GM23338 (cell line): ENCODE measurements at regions not wholly inside any gene's neighbourhood (a gene's known extent, or its start where the extent isn't known, plus 50 kb on each side); places are given as distances from the start of the nearest gene placed in this dataset.

Experiments
- ATAC-seq: fragments of 200-7000 bp; cut with Tn5 transposase; 3 replicates; pipeline ENCODE4 v1.9.1; 2020
- DNase-seq: peaks from one replicate; pipeline ENCODE4 v3.0.0-alpha.2; 2015; ENCODE audit warnings: low spot score
- H2AFZ ChIP-seq: fragments of 200-600 bp; sonication (generic); 2 replicates; pipeline ENCODE4 v1.8.0; 2016; ENCODE audit warnings: antibody characterized with exemption, mild to moderate bottlenecking, moderate library complexity
- H3F3A ChIP-seq: fragments of 200-600 bp; sonication (generic); replicated peaks from 2 replicates; pipeline ENCODE4 v1.8.0; 2017; ENCODE audit warnings: antibody characterized with exemption, mixed run types, low read depth
- H3K27ac ChIP-seq: fragments of 200-600 bp; sonication (generic); 2 replicates; pipeline ENCODE4 v1.6.1; 2016; ENCODE audit warnings: low read depth
- H3K27me3 ChIP-seq: fragments of 200-600 bp; sonication (generic); 2 replicates; pipeline ENCODE4 v1.8.0; 2016; ENCODE audit warnings: mild to moderate bottlenecking, mixed run types, moderate library complexity; ENCODE audit not compliant: insufficient read depth
- H3K36me3 ChIP-seq: fragments of 200-600 bp; sonication (generic); 2 replicates; pipeline ENCODE4 v1.8.0; 2016; ENCODE audit warnings: mild to moderate bottlenecking; ENCODE audit not compliant: insufficient read depth
- H3K4me1 ChIP-seq: fragments of 200-600 bp; sonication (generic); 2 replicates; pipeline ENCODE4 v1.8.0; 2016; ENCODE audit warnings: mild to moderate bottlenecking, moderate library complexity; ENCODE audit not compliant: insufficient read depth
- H3K4me2 ChIP-seq: fragments of 200-600 bp; sonication (generic); 2 replicates; pipeline ENCODE4 v1.7.1; 2017; ENCODE audit warnings: mixed run types
- H3K4me3 ChIP-seq: fragments of 200-600 bp; sonication (generic); 2 replicates; pipeline ENCODE4 v1.6.1; 2016; ENCODE audit warnings: mixed run types
- H3K79me2 ChIP-seq: fragments of 200-600 bp; sonication (generic); replicated peaks from 2 replicates; pipeline ENCODE4 v1.8.0; 2017; ENCODE audit warnings: mild to moderate bottlenecking; ENCODE audit not compliant: insufficient read depth
- H3K9me2 ChIP-seq: fragments of 200-600 bp; sonication (generic); 2 replicates; pipeline ENCODE4 v1.8.0; 2017; ENCODE audit not compliant: insufficient read depth
- H4K20me1 ChIP-seq: fragments of 200-600 bp; sonication (generic); replicated peaks from 2 replicates; pipeline ENCODE4 v1.8.0; 2017; ENCODE audit warnings: mild to moderate bottlenecking; ENCODE audit not compliant: insufficient read depth
- H3K27ac Mint-ChIP-seq: 2 replicates; pipeline ENCODE4 v1.8.0; 2020; ENCODE audit warnings: inconsistent platforms, mild to moderate bottlenecking, moderate library complexity, mixed read lengths
- H3K27me3 Mint-ChIP-seq: 3 replicates; pipeline ENCODE4 v1.8.0; 2022; ENCODE audit warnings: low read depth, mild to moderate bottlenecking, moderate library complexity, mixed read lengths, inconsistent platforms; ENCODE audit not compliant: insufficient read depth, poor library complexity
- H3K36me3 Mint-ChIP-seq: 3 replicates; pipeline ENCODE4 v1.8.0; 2021; ENCODE audit warnings: low read depth, mild to moderate bottlenecking, inconsistent platforms, moderate library complexity, mixed read lengths
- H3K4me1 Mint-ChIP-seq: 3 replicates; pipeline ENCODE4 v1.8.0; 2020; ENCODE audit warnings: mild to moderate bottlenecking, inconsistent platforms, mixed read lengths
- H3K4me3 Mint-ChIP-seq: 3 replicates; pipeline ENCODE4 v1.8.0; 2021; ENCODE audit warnings: moderate library complexity, mild to moderate bottlenecking, inconsistent platforms, mixed read lengths
- H3K9me3 Mint-ChIP-seq: 3 replicates; pipeline ENCODE4 v1.8.0; 2020; ENCODE audit warnings: moderate library complexity, mild to moderate bottlenecking, inconsistent platforms, mixed read lengths
- CREB1 ChIP-seq: fragments of 250-450 bp; sonication (Bioruptor Pico); IDR thresholded peaks from 2 replicates; pipeline ENCODE4 v1.5.0; 2020; ENCODE audit warnings: low read depth, mild to moderate bottlenecking, moderate library complexity
- EZH2 ChIP-seq: fragments of 200-600 bp; sonication (generic); IDR thresholded peaks from one replicate; pipeline ENCODE4 v1.8.0; 2017; ENCODE audit warnings: antibody characterized with exemption, mild to moderate bottlenecking, low read depth; ENCODE audit not compliant: unreplicated experiment
- EZH2phosphoT487 ChIP-seq: fragments of 200-600 bp; sonication (generic); IDR thresholded peaks from one replicate; pipeline ENCODE4 v1.8.1; 2018; ENCODE audit warnings: antibody characterized with exemption; ENCODE audit not compliant: unreplicated experiment
- JUNB ChIP-seq: IDR thresholded peaks from one replicate; pipeline ENCODE4 v1.6.1; 2016; ENCODE audit warnings: antibody characterized with exemption; ENCODE audit not compliant: unreplicated experiment
- NANOG ChIP-seq: IDR thresholded peaks from 2 replicates; pipeline ENCODE4 v1.6.1; 2016; ENCODE audit warnings: antibody characterized with exemption, borderline replicate concordance
- POLR2AphosphoS5 ChIP-seq: IDR thresholded peaks from 2 replicates; pipeline ENCODE4 v1.6.1; 2016; ENCODE audit warnings: antibody characterized with exemption, low read depth
- STAT1 ChIP-seq: IDR thresholded peaks from one replicate; pipeline ENCODE4 v1.6.1; 2016; ENCODE audit warnings: antibody characterized with exemption; ENCODE audit not compliant: unreplicated experiment
- ZNF114 ChIP-seq: fragments of 250-450 bp; sonication (Bioruptor Pico); IDR thresholded peaks from 2 replicates; pipeline ENCODE4 v1.5.0; 2020; ENCODE audit warnings: mild to moderate bottlenecking, moderate library complexity
- ZNF331 ChIP-seq: fragments of 250-450 bp; sonication (Bioruptor Pico); IDR thresholded peaks from 2 replicates; pipeline ENCODE4 v1.5.0; 2020; ENCODE audit warnings: low read depth, mild to moderate bottlenecking, moderate library complexity
- TF ChIP-seq, protein P1 (sequence below): fragments of 250-450 bp; sonication (Bioruptor Pico); IDR thresholded peaks from 2 replicates; pipeline ENCODE4 v1.5.0; 2020; ENCODE audit warnings: mild to moderate bottlenecking, moderate library complexity
- TF ChIP-seq, protein P2 (sequence below): IDR thresholded peaks from one replicate; pipeline ENCODE4 v1.6.1; 2018; ENCODE audit warnings: antibody characterized with exemption; ENCODE audit not compliant: unreplicated experiment
- TF ChIP-seq, protein P3 (sequence below): IDR thresholded peaks from 2 replicates; pipeline ENCODE4 v1.6.1; 2016; ENCODE audit warnings: antibody characterized with exemption
- TF ChIP-seq, protein P4 (sequence below), 2 experiments: fragments of 200-600 bp in 1 of 2; sonication (generic) in 1 of 2; conservative IDR thresholded peaks; 2 replicates each; pipeline versions ENCODE4 v1.5.1 to v1.6.1; 2016 to 2017; ENCODE audit warnings: antibody characterized with exemption in 2 of 2, low read depth in 2 of 2, mild to moderate bottlenecking in 2 of 2, moderate library complexity in 1 of 2

DNA sequence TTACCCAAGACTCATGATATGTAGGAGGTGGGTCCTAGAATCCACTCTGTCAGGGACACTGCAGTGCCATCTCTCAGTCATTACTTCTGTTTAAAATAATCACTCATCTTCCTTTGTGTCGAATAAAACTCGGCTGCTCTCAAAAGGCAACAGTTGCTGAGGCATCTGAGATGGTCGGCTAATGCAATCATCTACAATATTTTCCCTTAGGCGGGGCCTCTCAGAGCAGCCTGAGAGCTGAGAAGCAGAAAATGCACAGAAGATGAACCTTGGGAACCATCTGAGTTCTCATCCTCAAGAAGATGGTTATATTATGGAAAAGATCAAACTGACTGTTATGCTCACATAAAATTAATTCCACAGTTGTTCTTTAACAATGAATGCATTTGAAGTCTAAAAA is 1518.2 kb upstream of the TENM4 start:
- Mint-ChIP-seq H3K27ac (no peak overlapping the region), H3K27me3 (peaks cover 3% of the 10 kb centered on the region), H3K9me3 (no peaks in the 10 kb centered on the region), H3K36me3 (no peaks in the 10 kb centered on the region), H3K4me1 (peaks cover 8% of the 10 kb centered on the region), H3K4me3 (no peak overlapping the region)
- H3K27me3 ChIP-seq: no peaks in the 10 kb centered on the region
- no peaks in the 10 kb centered on the region for H3K79me2 ChIP-seq
- H2AFZ ChIP-seq: no peak overlapping the region
- H4K20me1 ChIP-seq: no peaks in the 10 kb centered on the region
- H3K27ac ChIP-seq: no peak overlapping the region
- H3K4me3 ChIP-seq: no peak overlapping the region
- H3K4me2 ChIP-seq: no peak overlapping the region
- TF ChIP-seq, protein P1, sequence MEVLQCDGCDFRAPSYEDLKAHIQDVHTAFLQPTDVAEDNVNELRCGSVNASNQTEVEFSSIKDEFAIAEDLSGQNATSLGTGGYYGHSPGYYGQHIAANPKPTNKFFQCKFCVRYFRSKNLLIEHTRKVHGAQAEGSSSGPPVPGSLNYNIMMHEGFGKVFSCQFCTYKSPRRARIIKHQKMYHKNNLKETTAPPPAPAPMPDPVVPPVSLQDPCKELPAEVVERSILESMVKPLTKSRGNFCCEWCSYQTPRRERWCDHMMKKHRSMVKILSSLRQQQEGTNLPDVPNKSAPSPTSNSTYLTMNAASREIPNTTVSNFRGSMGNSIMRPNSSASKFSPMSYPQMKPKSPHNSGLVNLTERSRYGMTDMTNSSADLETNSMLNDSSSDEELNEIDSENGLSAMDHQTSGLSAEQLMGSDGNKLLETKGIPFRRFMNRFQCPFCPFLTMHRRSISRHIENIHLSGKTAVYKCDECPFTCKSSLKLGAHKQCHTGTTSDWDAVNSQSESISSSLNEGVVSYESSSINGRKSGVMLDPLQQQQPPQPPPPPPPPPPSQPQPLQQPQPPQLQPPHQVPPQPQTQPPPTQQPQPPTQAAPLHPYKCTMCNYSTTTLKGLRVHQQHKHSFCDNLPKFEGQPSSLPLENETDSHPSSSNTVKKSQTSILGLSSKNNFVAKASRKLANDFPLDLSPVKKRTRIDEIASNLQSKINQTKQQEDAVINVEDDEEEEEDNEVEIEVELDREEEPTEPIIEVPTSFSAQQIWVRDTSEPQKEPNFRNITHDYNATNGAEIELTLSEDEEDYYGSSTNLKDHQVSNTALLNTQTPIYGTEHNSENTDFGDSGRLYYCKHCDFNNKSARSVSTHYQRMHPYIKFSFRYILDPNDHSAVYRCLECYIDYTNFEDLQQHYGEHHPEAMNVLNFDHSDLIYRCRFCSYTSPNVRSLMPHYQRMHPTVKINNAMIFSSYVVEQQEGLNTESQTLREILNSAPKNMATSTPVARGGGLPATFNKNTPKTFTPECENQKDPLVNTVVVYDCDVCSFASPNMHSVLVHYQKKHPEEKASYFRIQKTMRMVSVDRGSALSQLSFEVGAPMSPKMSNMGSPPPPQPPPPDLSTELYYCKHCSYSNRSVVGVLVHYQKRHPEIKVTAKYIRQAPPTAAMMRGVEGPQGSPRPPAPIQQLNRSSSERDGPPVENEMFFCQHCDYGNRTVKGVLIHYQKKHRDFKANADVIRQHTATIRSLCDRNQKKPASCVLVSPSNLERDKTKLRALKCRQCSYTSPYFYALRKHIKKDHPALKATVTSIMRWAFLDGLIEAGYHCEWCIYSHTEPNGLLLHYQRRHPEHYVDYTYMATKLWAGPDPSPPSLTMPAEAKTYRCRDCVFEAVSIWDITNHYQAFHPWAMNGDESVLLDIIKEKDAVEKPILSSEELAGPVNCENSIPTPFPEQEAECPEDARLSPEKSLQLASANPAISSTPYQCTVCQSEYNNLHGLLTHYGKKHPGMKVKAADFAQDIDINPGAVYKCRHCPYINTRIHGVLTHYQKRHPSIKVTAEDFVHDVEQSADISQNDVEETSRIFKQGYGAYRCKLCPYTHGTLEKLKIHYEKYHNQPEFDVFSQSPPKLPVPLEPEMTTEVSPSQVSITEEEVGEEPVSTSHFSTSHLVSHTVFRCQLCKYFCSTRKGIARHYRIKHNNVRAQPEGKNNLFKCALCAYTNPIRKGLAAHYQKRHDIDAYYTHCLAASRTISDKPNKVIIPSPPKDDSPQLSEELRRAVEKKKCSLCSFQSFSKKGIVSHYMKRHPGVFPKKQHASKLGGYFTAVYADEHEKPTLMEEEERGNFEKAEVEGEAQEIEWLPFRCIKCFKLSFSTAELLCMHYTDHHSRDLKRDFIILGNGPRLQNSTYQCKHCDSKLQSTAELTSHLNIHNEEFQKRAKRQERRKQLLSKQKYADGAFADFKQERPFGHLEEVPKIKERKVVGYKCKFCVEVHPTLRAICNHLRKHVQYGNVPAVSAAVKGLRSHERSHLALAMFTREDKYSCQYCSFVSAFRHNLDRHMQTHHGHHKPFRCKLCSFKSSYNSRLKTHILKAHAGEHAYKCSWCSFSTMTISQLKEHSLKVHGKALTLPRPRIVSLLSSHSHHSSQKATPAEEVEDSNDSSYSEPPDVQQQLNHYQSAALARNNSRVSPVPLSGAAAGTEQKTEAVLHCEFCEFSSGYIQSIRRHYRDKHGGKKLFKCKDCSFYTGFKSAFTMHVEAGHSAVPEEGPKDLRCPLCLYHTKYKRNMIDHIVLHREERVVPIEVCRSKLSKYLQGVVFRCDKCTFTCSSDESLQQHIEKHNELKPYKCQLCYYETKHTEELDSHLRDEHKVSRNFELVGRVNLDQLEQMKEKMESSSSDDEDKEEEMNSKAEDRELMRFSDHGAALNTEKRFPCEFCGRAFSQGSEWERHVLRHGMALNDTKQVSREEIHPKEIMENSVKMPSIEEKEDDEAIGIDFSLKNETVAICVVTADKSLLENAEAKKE: no peak
- TF ChIP-seq, protein P2, sequence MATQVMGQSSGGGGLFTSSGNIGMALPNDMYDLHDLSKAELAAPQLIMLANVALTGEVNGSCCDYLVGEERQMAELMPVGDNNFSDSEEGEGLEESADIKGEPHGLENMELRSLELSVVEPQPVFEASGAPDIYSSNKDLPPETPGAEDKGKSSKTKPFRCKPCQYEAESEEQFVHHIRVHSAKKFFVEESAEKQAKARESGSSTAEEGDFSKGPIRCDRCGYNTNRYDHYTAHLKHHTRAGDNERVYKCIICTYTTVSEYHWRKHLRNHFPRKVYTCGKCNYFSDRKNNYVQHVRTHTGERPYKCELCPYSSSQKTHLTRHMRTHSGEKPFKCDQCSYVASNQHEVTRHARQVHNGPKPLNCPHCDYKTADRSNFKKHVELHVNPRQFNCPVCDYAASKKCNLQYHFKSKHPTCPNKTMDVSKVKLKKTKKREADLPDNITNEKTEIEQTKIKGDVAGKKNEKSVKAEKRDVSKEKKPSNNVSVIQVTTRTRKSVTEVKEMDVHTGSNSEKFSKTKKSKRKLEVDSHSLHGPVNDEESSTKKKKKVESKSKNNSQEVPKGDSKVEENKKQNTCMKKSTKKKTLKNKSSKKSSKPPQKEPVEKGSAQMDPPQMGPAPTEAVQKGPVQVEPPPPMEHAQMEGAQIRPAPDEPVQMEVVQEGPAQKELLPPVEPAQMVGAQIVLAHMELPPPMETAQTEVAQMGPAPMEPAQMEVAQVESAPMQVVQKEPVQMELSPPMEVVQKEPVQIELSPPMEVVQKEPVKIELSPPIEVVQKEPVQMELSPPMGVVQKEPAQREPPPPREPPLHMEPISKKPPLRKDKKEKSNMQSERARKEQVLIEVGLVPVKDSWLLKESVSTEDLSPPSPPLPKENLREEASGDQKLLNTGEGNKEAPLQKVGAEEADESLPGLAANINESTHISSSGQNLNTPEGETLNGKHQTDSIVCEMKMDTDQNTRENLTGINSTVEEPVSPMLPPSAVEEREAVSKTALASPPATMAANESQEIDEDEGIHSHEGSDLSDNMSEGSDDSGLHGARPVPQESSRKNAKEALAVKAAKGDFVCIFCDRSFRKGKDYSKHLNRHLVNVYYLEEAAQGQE: no peak
- TF ChIP-seq CREB1 (CRISPR knock-in tag) (no peak), POLR2AphosphoS5 (no peak), ZNF114 (no peak), JUNB (no peak), EZH2 (no peak), ZNF331 (CRISPR knock-in tag) (no peak), STAT1 (no peak), EZH2phosphoT487 (no peak), NANOG (no peak)
- TF ChIP-seq, protein P3, sequence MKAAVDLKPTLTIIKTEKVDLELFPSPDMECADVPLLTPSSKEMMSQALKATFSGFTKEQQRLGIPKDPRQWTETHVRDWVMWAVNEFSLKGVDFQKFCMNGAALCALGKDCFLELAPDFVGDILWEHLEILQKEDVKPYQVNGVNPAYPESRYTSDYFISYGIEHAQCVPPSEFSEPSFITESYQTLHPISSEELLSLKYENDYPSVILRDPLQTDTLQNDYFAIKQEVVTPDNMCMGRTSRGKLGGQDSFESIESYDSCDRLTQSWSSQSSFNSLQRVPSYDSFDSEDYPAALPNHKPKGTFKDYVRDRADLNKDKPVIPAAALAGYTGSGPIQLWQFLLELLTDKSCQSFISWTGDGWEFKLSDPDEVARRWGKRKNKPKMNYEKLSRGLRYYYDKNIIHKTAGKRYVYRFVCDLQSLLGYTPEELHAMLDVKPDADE: no peak
- TF ChIP-seq, protein P4, sequence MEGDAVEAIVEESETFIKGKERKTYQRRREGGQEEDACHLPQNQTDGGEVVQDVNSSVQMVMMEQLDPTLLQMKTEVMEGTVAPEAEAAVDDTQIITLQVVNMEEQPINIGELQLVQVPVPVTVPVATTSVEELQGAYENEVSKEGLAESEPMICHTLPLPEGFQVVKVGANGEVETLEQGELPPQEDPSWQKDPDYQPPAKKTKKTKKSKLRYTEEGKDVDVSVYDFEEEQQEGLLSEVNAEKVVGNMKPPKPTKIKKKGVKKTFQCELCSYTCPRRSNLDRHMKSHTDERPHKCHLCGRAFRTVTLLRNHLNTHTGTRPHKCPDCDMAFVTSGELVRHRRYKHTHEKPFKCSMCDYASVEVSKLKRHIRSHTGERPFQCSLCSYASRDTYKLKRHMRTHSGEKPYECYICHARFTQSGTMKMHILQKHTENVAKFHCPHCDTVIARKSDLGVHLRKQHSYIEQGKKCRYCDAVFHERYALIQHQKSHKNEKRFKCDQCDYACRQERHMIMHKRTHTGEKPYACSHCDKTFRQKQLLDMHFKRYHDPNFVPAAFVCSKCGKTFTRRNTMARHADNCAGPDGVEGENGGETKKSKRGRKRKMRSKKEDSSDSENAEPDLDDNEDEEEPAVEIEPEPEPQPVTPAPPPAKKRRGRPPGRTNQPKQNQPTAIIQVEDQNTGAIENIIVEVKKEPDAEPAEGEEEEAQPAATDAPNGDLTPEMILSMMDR (conservative IDR thresholded peaks at IDR 0.05; ENCODE audit: low read depth in 2 of 2): no peak
- H3K9me2 ChIP-seq: 0 out of 2 replicates have a peak, but pooled peaks cover 5% of the 10 kb centered on the region
- H3K36me3 ChIP-seq: no peaks in the 10 kb centered on the region
- DNase-seq (no peak), ATAC-seq (no peak)
- no peaks in the 10 kb centered on the region for H3F3A ChIP-seq
- H3K4me1 ChIP-seq: peaks cover 13% of the 10 kb centered on the region
